SK-N-MC (cell line): ENCODE measurements at regions not wholly inside any gene's neighbourhood (a gene's known extent, or its start where the extent isn't known, plus 50 kb on each side); places are given as distances from the start of the nearest gene placed in this dataset.

ENCODE experiments used
- EZH2 ChIP-seq: fragments of 200-600 bp; sonication (generic); IDR thresholded peaks from one replicate; pipeline ENCODE4 v1.6.1; 2017; ENCODE audit warnings: antibody characterized with exemption
- POLR2AphosphoS5 ChIP-seq: IDR thresholded peaks from 2 replicates; pipeline ENCODE4 v1.6.1; 2012; ENCODE audit warnings: mild to moderate bottlenecking, low read depth, low read length, borderline replicate concordance

DNA sequence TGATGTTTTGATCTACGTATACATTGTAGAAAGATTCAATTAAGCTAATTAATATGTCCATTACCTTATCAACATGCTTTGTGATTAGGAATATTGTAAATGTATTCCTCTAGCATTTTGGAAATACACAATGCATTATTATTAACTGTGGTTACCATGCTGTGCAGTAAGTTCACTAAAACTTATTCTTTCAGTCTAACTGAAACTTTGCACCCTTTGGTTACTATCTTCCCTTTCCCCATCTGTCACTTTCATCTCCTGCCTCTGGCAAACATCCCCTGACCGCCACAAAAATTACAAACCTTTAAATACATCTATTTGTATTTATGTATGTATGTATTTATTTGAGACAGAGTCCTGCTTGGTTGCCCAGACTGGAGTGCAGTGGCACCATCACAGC lies 388.0 kb downstream of the NYAP2 start:
- TF ChIP-seq POLR2AphosphoS5 (no peak), EZH2 (no peak)
